ENCODE measurements at regions not wholly inside any gene's neighbourhood (a gene's known extent, or its start where the extent isn't known, plus 50 kb on each side); places are given as distances from the start of the nearest gene placed in this dataset.

DNA sequence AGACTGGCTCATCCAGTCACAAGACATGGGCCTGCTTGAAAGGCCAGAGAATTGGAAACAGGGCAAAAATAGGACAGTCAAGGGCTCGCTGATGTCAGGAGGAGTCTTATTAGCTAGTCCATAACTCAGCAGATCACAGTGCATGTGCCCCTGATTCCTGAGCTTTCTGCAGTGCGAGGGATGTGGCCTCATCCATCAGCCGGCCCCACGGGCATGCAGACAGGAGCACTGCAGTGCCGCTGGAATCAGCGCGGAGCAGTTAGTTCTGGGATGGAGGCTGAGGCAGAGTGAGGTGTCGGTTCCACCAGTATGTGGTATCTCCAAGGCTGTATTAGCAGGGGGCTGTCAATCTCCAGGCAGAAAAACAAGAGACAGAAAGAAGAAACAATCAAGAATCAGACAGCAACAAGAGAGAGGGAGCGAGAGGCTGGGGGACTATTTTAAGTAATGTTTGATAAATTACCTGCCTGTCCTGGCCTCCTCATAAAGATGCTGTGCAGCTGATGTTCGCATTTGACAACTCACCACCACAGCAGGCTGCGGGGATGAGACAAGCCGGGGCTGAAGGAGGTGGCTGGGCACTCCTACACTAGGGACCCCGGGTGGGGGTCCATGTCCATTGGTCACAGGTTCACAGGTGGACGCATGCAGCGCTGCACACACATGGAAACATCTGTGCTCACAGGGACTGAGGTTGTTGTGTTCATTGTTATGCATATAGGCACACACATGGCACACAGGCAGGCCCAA, 167.2 kb downstream of the TRIM29 start:
- Histone ChIP-seq H3K36me3 (no peaks in the 10 kb centered on the region), H3K27ac (replicated peaks in 1 of 4) (no peak overlapping the region), H3K9me3 (no peaks in the 10 kb centered on the region), H3K27me3 (peaks cover 0 to 19% (median under 1%) of the 10 kb centered on the region in 4 donors), H3K4me1 (no peaks in the 10 kb centered on the region), H3K4me3 (no peak overlapping the region)
- intact Hi-C loops (cut with DNase I): no loop called here
- TF ChIP-seq POLR2A (IDR thresholded peaks at IDR 0.05; ENCODE audit: low read depth): no peak
- no peak for TF ChIP-seq POLR2AphosphoS5 (IDR thresholded peaks at IDR 0.05)
- no peak for TF ChIP-seq EP300 (IDR thresholded peaks at IDR 0.05)
- TF ChIP-seq, protein P1, sequence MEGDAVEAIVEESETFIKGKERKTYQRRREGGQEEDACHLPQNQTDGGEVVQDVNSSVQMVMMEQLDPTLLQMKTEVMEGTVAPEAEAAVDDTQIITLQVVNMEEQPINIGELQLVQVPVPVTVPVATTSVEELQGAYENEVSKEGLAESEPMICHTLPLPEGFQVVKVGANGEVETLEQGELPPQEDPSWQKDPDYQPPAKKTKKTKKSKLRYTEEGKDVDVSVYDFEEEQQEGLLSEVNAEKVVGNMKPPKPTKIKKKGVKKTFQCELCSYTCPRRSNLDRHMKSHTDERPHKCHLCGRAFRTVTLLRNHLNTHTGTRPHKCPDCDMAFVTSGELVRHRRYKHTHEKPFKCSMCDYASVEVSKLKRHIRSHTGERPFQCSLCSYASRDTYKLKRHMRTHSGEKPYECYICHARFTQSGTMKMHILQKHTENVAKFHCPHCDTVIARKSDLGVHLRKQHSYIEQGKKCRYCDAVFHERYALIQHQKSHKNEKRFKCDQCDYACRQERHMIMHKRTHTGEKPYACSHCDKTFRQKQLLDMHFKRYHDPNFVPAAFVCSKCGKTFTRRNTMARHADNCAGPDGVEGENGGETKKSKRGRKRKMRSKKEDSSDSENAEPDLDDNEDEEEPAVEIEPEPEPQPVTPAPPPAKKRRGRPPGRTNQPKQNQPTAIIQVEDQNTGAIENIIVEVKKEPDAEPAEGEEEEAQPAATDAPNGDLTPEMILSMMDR (IDR thresholded peaks at IDR 0.05): no peak
- DNase-seq (ENCODE audit: extremely low spot score): no peak
- 65% methylated on average over 15 of the region's 15 CpGs for WGBS

DNA sequence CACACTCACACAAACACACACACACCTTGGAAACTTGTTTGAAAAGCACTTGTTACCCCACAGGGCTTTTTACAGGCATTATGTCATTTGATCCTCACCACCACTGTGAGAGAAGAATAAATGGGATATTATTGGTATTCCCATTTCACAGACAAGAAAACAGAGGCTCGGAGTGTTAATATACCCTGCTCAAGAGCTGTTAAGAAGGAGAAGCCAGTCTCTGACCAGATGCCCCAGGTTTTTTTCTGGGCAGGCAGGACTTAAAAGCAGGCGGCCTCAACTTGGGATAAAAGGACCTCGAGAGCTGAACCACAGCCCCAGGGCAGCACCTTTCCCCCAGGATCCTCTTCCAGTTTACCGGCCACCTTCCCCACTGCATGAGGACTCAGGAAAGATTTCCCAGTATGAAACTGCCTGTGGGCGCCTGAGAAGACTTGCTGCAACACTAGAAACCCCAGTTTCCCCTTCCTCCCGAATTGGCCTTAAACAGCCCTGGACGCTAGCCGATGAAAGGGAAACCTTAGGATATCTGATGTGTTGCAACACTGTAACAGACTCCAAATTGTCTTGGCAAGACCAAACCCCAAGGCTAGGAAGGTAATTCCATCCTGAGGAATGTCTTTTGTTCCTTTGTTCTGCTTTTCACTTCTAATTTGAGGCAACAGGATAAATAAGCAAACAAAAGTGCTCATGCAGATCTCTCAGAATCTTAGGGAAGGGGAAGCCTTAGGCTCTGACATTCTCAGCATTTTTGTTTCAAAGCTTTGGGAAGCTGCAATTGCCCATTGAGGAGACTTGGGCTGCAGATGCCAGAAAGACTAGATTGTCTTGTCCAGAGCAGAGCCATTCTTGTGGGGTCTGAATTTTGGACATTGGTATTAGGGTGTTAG, 173.5 kb downstream of the TRIM29 start:
- Histone ChIP-seq H3K27me3 (peaks cover 0 to 21% (median 0%) of the 10 kb centered on the region in 4 donors), H3K9me3 (no peaks in the 10 kb centered on the region), H3K36me3 (no peaks in the 10 kb centered on the region), H3K4me3 (no peak overlapping the region), H3K27ac (replicated peaks in 1 of 4) (no peak overlapping the region), H3K4me1 (no peaks in the 10 kb centered on the region)
- intact Hi-C loops (cut with DNase I): no loop called here
- no peak for DNase-seq (ENCODE audit: extremely low spot score)
- WGBS: 66% methylated on average over 8 of the region's 8 CpGs
- no peak for TF ChIP-seq POLR2A (IDR thresholded peaks at IDR 0.05; ENCODE audit: low read depth)
- TF ChIP-seq EP300 (IDR thresholded peaks at IDR 0.05): no peak
- TF ChIP-seq POLR2AphosphoS5 (IDR thresholded peaks at IDR 0.05): no peak
- TF ChIP-seq, protein P1 (IDR thresholded peaks at IDR 0.05): no peak

DNA sequence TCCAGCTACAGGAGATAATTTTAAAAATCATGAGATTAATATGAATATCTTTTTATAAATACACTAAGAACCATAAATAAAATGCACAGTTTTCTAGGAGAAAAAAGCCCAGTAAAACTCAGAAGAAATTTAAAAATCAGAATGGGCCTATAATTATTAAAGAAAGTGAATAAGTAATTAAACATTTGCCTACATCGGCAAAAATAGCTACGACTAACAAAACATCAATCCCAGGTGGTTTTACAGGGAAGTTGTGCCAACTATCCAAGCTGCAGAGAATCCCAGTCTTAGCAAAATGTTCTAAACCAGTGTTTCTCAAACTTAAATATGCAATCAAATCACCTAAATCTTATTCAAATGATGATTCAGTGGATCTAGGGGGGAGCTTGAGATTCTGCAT, 180.0 kb downstream of the TRIM29 start:
- Histone ChIP-seq H3K36me3 (no peaks in the 10 kb centered on the region), H3K4me3 (no peak overlapping the region), H3K27me3 (peaks cover 0 to 29% (median 0%) of the 10 kb centered on the region in 4 donors), H3K4me1 (no peaks in the 10 kb centered on the region), H3K27ac (replicated peaks in 1 of 4) (no peak overlapping the region), H3K9me3 (no peaks in the 10 kb centered on the region)
- WGBS: 76% methylated on average over 2 of the region's 2 CpGs
- intact Hi-C loops (cut with DNase I): no loop called here
- no peak for TF ChIP-seq POLR2A (IDR thresholded peaks at IDR 0.05; ENCODE audit: low read depth)
- TF ChIP-seq, protein P1 (IDR thresholded peaks at IDR 0.05): no peak
- no peak for TF ChIP-seq POLR2AphosphoS5 (IDR thresholded peaks at IDR 0.05)
- TF ChIP-seq EP300 (IDR thresholded peaks at IDR 0.05): no peak
- no peak for DNase-seq (ENCODE audit: extremely low spot score)

DNA sequence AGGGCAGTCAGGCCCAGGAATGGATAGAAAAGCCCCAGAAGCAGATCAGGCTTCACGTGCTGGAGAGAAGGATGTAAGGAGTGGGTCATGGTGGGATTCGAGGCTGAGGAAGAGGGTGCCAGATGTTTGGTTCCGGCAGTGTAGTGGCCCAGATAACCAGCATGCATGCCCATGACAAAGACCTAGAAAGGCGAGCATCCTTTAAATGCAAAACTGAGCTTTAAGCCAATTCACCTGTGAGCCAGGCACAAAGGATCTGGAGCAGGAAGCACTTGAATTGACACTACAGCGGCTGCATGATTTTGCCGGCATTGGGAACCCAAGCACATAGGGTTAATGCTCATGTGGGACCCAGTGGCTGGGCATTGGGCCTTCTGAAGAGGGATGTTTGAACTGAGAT, 185.5 kb downstream of the TRIM29 start:
- 71% methylated on average over 6 of the region's 6 CpGs for WGBS
- Histone ChIP-seq H3K4me1 (no peaks in the 10 kb centered on the region), H3K4me3 (no peak overlapping the region), H3K36me3 (no peaks in the 10 kb centered on the region), H3K27me3 (peaks cover 0 to 51% (median 0%) of the 10 kb centered on the region in 4 donors), H3K9me3 (no peaks in the 10 kb centered on the region), H3K27ac (replicated peaks in 1 of 4) (no peak overlapping the region)
- intact Hi-C loops (cut with DNase I): no loop called here
- TF ChIP-seq POLR2AphosphoS5 (IDR thresholded peaks at IDR 0.05) (no peak), POLR2A (IDR thresholded peaks at IDR 0.05; ENCODE audit: low read depth) (no peak), EP300 (IDR thresholded peaks at IDR 0.05) (no peak)
- TF ChIP-seq, protein P1 (IDR thresholded peaks at IDR 0.05): no peak
- no peak for DNase-seq (ENCODE audit: extremely low spot score)
